ENCODE measurements at regions not wholly inside any gene's neighbourhood (a gene's known extent, or its start where the extent isn't known, plus 50 kb on each side); places are given as distances from the start of the nearest gene placed in this dataset.
A peak's percentile ranks its signal among the peaks of the same experiment; 100 is the strongest.

DNA sequence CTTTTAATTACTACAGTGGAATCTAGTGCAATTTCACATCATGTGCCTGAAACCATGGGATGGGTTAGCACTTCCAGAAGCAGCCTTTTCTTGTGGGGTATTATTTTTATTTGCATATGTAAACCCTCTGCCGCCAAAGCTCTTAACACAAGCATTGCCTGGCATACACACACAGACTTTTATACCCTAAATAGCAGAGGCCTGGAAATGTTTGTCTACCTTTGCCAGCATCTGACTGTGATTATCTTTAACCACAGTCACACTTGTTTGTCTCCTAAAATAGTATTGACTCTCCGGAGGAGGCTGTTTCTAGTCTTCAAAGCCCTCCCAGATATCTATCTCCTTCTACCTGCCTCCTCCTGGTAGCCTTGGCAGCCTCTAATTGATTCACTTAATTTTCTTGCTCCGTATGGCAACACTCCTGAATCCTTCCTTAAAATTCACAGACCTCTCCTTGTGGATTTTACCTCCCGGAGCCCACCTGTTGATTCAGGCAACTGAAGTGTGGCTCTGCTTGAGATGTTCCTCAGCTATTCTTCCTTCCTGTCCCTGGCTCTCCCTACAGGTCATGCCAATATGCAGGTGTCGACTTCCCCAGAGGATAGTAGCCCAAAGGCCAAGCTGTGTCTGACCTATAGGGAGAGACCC is 127.1 kb upstream of the UMPS start:
- DNase-seq (ENCODE audit: low read depth): no peak

GRCh38 chr3:124605781-124606579 is 124.3 kb upstream of the UMPS start:
- DNase-seq (ENCODE audit: low read depth): no peak

DNA sequence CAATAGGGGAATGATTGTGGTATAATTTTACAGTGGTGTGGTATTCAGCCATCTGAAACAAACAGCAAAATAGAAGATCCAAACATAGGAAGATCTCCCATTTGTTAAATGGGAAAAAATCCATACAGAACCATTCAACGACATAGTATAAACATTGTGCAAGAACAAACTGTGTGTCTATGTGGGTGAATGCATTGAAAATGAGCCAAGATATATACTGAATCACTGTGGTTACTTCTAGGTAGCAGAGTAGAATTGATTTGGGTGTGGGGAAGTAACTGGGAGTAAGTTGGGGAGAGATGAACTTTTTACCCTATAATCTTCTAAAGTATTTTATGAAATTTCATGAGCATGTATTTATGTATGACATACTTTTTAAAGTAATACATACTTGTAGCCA is 123.1 kb upstream of the UMPS start:
- DNase-seq (ENCODE audit: low read depth): peak; percentile 87

DNA sequence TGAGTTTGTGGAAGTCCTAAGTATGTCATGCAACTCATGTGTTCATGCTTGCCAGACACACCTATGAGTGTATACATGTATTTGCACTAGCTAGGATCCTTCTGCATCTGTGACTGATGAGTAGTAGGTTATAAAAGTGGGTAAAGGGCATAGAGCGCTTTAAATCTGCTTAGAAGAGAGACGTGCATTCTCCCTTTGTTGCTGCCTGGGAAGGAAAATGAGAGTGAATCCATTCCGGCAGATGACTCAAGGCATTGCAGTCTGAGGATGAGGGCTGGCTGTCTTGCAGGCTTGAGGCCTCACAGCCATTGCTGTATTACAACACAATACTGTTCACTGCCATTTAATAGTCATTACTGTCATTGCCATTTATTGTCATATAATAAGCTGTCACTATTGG is 120.8 kb upstream of the UMPS start:
- DNase-seq (ENCODE audit: low read depth): peak; percentile 47

DNA sequence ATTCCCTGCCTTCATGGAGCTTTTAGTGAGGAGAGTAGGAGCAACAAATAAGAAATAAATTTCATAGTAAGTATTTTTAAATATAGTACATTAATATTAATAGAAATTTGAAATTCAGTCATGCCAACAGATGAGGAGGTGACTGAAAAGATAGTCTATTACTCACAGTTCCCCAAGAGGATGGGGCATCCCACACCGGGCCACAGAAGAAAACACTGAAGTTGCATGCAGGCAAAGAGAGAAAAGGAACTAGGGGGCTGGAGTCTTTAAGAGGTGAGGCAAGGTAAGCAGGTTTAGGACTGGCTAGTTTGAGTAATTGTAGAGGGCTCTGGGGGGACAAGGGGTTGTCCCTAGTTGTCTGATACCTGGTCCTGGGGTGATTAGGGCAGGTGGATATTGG is 120.1 kb upstream of the UMPS start:
- DNase-seq (ENCODE audit: low read depth): no peak

GRCh38 chr3:124611520-124611919 is 118.7 kb upstream of the UMPS start:
- DNase-seq (ENCODE audit: low read depth): no peak

- DNase-seq (ENCODE audit: low read depth): no peak
Measured at GRCh38 chr3:124615896-124616543, 114.2 kb upstream of the UMPS start.

GRCh38 chr3:124617177-124617576 is 113.1 kb upstream of the UMPS start:
- no peak for DNase-seq (ENCODE audit: low read depth)

DNA sequence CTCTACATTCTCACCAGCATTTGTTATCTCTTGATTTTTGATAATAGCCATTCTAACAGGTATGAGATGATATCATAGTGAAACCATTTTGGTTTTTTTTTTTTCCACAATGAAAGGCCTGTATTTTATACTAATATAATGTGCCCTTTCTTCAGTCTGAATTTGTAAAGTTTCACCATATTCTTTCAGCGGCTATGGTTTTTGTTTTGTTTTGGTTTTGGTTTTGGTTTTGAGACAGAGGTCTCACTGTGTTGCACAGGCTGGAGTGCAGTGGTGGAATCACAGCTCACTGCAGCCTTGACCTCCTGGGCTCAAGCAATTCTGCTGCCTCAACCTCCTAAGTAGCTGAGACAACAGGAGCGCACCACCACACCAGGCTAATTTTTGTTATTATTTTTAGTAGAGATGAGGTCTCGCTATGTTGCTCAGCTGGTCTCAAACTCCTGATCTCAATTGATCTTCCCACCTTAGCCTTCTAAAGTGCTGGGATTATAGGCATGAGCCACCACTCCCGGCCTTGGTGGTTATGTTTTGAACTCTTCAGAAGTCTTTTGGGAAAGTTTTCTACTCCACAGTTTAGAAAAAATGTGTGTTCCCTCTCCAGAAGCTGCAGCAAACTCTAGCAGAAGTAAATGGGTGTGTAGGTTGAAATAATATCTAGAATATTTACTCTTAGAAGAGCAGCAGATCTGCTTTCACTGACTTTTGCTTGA is 110.2 kb upstream of the UMPS start:
- DNase-seq (ENCODE audit: low read depth): no peak

GRCh38 chr3:124620600-124621063 is 109.6 kb upstream of the UMPS start:
- peak; percentile 63 for DNase-seq (ENCODE audit: low read depth)

- DNase-seq (ENCODE audit: low read depth): peak; percentile 1
Measured at GRCh38 chr3:124621498-124621897, 108.8 kb upstream of the UMPS start.

DNA sequence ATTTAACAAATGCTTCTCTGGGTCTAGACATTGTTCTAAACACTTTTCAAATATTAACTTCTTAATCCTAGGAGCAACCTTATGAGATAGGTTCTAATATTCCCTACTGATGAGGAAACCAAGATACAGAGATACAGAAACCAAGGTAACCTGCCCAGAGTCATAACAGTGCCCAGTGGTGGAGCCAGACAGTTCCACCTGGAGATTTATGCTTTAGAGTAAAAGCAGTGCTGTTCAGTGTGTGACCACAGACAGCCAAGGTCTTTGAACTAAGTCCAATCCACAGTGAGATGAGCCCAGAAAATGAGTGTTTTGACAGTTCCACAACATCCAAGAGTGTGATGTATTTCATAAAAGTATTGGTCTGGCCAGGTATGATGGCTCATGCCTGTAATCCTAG is 105.2 kb upstream of the UMPS start:
- DNase-seq (ENCODE audit: low read depth): no peak

DNA sequence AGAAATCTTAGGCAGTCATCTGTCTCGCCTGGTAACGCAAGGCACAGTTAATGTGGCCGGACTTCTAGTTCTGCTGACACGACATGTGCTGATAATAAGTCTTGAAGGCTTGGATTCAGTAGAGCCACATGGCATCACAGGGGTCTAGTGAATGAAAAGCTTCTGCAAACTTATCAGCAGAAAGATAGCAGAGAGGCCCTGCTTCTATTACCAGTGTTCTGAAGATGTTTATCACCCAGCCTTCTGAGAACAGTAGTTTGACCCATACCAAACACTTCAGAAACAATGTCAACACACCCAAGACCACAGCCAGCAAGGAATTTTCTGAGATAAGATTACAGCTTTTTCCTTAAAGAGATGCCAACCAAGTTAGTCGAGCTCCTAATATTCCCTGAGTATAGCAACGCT is 102.7 kb upstream of the UMPS start:
- peak; percentile 65 for DNase-seq (ENCODE audit: low read depth)

- DNase-seq (ENCODE audit: low read depth): no peak
Measured at GRCh38 chr3:124628863-124629262, 101.4 kb upstream of the UMPS start.

GRCh38 chr3:124629497-124629896 is 100.8 kb upstream of the UMPS start:
- no peak for DNase-seq (ENCODE audit: low read depth)

- no peak for DNase-seq (ENCODE audit: low read depth)
Measured at GRCh38 chr3:124630960-124631359, 99.3 kb upstream of the UMPS start.

DNA sequence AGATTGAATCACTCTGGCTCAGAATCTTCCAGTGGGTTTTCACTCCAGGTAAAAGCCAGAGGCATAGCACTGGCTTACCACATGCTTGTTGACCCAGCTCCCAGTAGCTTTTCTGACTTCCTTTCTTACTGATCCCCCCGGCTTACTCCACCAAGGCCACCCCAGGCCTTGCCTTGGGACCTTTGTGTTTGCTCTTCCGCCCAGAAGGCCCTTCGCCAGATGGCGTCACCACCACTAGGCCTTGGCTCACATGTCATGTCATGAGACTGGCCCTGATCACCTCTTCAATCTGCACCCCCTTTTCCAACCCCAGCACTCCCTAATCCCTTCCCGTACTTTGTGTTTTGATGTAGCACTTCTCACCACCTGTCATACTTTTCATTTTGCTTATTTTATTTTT is 98.5 kb upstream of the UMPS start:
- DNase-seq (ENCODE audit: low read depth): no peak

DNA sequence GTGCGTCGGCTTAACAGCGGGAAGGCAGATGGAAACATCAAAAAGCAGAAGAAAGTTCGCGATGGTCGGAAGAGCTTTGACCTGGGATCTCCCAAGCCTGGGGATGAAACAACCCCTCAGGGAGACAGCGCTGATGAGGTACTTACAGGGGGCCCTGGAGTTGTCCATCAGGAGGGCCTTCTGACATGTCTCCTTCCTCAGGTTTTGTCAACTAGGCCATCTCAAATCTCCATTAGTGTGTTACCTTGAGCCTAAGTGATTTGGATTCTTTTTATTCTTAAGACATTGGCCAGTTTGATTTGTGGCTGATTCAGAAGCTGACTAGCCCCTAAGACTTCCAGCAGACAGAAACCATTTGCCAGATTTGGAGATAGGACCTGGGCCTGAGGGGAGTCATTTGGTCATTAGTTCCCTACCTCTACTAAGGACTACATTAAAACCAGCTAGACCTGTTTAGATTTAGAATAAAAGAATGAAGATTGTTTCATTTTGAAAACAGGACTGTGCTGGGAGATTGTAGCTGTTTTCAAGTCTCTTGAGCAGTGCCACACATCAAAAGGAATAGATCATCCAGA is 97.6 kb upstream of the UMPS start:
- no peak for DNase-seq (ENCODE audit: low read depth)

- no peak for DNase-seq (ENCODE audit: low read depth)
Measured at GRCh38 chr3:124633524-124633923, 96.7 kb upstream of the UMPS start.

DNA sequence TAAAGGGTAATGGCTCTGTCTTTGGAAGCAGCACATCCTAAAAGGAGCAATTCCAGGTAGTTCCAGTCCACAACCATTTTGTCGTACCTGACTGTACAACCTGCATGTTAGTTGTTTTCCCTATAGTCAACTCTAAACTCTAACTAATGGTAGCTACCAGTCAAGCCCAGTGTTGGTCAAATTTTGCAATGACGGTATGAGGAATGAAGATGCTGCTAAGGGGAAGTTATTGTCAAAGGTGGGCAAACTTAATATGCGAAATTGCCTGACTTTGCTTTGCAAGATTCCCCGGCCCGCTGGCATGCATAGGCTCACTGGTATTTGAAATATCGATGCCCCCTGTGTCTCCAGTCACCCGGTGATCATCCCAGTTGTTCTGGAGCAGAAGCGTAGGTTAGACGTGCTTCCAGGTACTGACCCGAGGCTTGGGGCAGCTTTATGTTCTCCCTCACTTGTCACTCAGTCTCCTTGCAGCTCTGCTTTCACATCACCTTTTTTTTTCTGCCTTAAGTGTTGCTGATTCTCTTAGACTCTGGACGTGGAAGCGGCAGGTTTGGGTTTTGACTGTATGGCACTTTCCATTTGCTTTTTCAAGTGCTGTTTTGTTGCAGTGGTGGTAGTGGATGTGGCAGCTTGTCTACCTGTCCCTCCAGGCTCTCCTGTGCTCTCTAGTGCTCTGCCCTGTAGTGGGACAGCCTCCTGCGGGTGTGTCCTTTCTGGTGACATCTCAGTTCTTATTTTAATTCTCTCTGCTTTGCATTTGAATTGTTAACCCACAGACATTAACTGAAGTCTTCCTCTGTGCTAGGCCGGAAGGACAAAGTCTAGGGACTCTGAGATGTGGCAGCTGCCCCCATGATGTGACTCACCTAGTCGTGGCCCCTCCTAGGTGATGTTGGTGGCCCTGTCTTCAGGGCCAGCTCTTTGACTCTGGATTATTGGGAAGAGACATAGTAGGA is 95.8 kb upstream of the UMPS start:
- no peak for DNase-seq (ENCODE audit: low read depth)

DNA sequence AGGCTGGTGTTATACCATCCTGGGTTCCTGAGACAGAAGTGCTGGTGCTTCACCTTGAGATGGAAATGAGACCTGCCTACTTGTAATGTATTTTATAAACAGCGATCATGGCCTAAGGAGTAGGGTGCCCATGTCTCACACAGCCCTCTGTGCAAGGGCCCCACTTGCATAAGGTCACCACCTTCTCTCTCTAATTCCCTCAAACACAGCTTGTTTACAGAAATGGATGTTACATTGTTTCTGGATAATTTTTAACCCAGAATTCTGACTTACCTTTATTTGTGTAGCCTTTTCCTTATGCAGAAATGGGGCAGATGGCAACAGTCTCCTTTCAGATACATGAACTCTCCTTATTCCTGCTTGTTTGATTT is 95.1 kb upstream of the UMPS start:
- no peak for DNase-seq (ENCODE audit: low read depth)
